HG02870 (cell line): ENCODE measurements at regions not wholly inside any gene's neighbourhood (a gene's known extent, or its start where the extent isn't known, plus 50 kb on each side); places are given as distances from the start of the nearest gene placed in this dataset.

Experiments
- ATAC-seq: cut with Tn5 transposase; IDR thresholded peaks from one replicate; pipeline ENCODE4 v1.9.1; 2021; ENCODE audit warnings: mild to moderate bottlenecking, moderate library complexity; ENCODE audit not compliant: unreplicated experiment

GRCh38 chr15:93219859-93220420 lies 130.9 kb upstream of the RGMA start:
- no peak for ATAC-seq

DNA sequence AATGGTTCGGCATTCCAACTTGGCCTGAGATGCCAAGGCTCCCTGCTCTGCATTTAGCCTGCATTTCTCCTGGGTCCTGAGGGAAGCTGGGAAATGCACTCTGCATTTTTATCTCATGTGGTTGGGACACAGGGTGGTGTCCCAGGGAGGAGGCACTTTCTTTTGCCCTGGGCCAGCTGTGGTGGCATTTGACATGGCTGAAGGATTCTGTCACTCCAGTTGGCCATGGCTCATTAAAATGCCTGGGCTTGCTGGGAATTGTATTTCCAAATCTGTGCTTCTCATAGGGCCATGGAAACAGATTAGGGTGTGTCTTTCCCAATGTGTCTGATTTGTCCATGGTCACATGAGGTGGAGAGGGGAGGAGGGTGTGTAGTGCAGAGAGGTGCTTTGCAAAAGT lies 128.3 kb upstream of the RGMA start:
- ATAC-seq, result no peak

DNA sequence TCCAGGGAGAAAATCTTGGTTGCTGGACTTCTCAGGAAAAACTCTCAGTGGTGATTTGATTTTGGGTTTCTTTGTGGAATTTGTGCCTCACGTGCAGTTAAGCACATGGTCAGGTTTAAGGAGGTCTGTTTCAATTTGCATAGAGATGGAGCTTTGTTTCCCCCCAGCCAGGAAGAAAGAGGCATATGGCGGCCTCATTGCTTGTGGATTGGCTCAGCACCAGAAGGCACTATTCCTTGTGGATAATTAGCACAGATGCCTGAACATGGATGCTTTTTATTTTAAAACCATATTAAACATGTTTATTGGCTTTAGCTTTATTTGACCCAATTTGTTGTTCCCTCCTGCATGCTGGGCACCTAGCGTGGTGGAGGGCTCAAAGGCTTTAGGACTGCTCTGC lies 125.1 kb upstream of the RGMA start:
- no peak for ATAC-seq

DNA sequence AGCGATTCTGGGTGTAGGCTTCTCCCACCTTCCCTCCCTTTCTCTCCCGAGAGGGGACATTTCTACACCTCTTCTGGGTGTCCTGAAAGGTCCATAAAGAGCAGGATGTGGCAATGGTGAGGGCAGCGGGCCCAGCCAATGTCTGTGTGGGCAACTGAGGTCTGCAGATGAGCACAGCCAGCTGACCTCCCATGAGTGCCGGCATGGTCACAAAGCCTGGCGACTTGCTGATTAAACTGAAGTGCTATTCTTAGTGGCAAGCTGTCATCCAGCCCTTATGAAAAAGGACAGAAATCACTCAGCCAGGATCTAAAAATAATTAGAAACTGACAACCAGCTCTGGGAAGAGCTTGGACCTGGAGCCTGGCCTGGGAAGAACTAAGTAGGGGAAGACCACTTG lies 124.3 kb upstream of the RGMA start:
- no peak for ATAC-seq

DNA sequence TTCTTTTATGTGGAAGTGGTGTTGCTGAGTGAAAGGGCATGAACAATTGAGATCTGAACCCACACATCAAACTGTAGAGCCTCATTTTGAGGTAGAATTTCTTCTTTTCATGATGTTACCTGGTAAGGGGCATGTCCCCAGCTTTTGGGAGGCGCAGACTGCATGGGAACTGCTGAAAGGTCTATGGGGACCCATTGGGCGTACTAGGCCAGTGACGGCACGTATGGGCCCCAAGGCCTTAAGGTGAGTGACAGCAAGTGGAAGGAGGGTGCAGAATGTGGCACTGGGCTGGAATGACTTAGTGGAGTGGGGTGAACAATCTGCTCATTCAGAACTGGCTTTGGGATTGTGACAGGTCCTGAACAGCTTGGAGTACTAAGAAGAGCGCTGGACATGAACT lies 123.6 kb upstream of the RGMA start:
- no peak for ATAC-seq

DNA sequence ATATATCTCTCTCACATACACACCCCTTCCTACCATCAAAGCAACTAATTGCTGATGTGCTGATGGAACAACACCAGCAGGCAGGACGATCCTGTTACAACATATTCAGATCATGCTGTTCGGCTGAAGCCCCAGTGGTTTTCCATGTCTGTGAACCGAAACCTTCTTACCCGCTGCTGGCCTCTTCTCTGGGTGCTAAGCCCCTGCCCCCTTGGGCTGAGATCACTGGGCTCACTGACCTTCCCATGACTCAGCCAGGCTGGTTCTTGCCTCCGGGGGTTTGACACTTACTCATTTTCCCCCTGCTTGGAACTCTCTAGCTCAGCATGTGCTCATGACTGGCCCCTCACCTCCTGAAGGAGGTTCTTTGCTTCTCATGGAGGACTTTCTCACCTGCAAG lies 122.0 kb upstream of the RGMA start:
- no peak for ATAC-seq

DNA sequence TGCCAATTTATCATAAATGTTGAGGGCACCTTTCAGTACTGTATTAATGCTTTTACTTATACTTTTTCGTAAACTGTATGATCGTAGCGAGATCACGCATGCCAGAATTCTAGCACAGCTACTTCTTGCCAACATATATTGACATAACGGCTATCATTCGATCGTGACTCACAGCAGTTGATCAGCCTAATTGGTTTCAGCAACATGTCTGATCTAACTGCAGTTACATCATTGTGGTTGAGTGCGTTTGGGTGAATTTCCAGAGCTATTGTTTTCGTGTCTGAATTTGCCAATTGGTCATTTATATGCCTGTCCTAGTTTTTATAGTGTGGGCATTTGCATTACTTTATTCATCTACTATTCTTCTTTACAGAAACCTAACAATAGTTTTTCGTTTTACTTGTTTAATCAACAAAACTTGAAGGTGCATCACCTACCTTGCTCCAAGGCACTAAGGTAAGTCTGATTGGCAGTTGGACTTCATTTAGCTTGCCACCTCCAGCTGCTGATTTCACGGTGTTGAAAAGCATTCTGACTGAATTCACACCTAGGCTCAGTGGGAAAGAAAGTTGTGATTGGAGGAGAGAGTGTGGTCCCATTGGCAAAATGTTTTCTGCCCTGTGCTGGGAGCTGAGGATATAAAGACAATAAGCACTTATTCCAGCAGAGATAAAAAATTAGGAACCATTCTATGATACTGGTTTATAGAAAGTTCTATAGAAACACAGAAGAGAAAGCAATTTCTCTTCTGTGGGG lies 120.9 kb upstream of the RGMA start:
- no peak for ATAC-seq

DNA sequence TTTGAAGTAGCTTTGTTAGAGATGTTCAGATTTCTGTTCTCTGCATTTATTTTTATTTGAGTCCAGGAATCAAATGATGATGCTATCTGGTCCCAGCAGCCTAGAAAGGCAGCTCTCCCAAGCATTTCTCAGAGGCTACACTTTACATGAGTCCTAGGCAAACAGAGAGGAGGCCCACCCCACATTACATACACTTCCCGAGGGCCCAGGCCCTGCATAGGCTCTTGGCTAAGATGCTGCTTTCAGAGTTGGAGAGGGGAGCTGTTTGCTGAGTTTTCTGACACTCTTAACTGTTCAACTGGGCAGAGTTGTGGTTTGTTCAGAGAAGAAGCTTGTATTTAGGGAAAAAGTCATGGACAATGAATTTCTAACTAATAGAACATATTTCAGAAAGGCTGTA lies 117.9 kb upstream of the RGMA start:
- no peak for ATAC-seq

DNA sequence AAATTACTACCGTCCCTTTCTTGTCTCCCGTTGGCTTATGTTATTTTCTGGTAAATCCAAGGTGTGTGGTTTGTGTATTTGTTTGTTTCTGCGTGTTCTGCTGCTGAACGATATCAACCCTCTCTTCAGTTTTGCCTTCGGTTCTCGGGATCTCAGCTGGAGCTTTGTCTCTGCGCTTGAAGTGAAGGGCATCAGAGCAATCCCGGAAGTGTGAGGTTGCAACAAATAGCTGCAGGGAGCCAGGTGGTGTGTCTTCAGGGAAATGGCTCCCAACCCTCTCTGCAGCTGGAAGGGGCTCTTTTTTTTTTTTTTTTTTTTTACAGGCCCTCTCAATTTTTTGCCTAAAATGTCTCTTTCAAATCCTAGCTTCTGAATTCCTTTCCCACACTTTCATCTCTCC lies 116.4 kb upstream of the RGMA start:
- no peak for ATAC-seq

DNA sequence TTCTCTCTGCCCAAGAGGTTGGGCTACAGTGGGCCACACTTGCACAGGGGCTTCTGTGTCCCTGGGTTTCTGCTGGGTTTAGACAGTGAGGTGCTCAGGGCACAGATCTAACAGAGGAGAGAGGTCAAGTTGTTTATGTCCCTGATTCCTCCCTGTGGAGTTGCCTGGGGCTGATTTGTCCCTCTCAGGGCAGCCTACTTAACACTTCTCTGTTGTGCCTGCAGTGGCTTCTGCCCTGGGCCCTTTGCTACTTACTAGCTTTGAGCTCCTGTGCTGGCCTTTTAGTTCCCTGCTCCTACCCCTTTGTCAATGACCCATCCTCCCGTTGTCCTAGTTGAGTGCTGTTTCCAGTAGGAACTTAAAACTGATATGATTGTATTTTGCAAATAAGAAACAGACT lies 114.0 kb upstream of the RGMA start:
- no peak for ATAC-seq

DNA sequence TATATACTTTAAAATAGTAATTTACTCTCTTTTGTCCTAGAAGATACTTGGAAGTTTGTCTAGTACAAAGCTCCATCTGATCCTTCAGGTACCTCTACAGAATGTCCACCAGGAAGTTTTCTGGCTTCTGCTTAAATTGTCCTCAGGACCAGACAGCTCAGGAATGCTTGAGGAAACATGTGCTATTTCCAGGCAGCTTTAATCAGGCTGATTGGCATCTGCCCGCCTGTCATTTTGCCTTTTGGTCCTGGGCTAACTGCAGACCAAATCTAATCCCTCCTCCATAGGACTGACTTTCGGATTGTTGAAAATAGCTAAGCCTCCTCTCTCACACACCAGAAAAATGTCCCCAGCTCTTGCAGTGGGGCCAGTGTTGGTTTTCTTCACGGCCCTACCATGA lies 113.4 kb upstream of the RGMA start:
- ATAC-seq, result no peak

GRCh38 chr15:93201940-93202339 lies 112.9 kb upstream of the RGMA start:
- no peak for ATAC-seq

DNA sequence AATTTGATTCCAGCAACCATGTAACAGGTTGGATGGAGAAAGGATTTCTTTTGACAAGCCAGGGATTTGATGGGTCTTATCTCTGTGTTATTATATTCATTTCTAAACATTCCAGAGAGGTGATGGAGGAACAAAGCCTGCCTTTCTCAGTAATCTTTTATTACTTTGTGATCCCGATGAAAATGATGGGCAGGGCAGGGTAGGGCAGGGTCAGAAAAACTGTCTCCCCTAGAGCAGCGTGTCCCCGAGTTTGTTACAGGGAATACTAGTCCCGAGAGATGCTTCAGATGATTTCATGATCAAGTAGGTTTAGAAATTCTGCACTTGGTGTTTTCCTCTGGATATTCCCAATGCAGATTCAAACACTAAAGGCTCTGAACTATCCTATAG lies 111.8 kb upstream of the RGMA start:
- ATAC-seq, result no peak

GRCh38 chr15:93200081-93200836 lies 111.2 kb upstream of the RGMA start:
- no peak for ATAC-seq

GRCh38 chr15:93196135-93196670 lies 107.2 kb upstream of the RGMA start:
- ATAC-seq, result no peak

- ATAC-seq, result no peak
These were observed 106.1 kb upstream of the RGMA start for GRCh38 chr15:93195109-93195508.

DNA sequence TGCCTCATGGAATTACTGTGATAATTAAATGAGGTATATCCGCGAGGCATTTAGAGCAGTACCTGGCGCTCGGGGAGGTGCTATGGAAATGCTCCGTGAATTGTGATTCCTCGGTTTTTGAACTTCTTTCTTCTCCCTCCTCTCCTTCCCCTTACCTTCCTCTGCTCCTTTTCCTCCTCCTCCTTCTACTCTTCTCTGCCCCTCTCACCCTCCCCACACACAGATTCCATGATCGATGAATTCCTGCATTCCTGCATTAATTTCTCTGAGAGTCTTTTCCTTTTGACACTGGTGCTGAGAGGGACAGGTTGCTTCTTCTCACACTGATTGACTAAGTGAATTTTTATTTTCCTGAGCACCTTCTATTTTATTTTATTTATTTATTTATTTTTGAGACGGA lies 101.2 kb upstream of the RGMA start:
- ATAC-seq, result no peak

DNA sequence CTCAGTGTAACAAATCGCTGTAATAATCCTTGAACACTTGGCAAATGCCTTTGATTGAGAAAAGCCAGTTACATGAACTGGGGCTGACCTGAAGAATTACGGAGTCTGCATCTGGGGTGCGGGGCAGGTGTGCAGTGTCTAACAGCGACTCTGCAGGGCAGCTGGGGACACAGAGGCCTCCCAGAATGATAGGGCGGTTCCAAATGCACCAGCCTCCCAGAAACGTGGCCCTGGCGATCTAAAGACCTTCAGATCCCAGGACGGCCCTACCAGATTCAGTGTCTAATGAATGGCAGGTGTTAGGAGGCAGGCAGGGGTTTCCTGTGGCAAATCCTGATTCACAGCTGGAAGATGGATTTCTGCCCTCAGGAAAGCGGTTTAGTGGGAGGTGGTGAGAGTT lies 100.5 kb upstream of the RGMA start:
- no peak for ATAC-seq

- ATAC-seq, result no peak
These were observed 99.2 kb upstream of the RGMA start for GRCh38 chr15:93188236-93188635.

GRCh38 chr15:93185796-93186195 lies 96.8 kb upstream of the RGMA start:
- ATAC-seq, result no peak

GRCh38 chr15:93182703-93183205 lies 93.7 kb upstream of the RGMA start:
- ATAC-seq, result no peak

DNA sequence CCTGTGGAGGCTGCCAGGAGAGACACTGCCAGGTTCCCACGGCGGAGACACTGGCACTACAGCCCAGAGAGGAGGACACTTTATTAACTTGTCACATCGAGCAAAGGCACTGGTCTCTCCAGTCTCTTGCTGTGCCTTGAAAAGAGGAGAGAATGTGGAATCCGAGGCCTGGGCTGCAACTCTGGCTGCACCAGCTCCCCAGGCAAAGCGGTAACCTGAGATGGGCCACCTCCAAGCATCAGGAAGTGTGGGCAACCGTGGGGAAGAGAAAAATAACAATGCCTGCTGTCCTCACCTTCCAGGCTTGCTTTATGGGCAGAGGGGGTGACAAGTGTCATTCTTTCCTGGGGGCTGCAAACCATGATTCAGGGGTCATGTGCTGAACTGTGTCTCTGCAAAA lies 91.6 kb upstream of the RGMA start:
- no peak for ATAC-seq
